HG02678 (cell line): ENCODE measurements at regions not wholly inside any gene's neighbourhood (a gene's known extent, or its start where the extent isn't known, plus 50 kb on each side); places are given as distances from the start of the nearest gene placed in this dataset.
"Not testable (repeated sequence)": the region's sequence is repeated elsewhere in the genome, so short reads cannot be mapped to it uniquely, and the experiment has no call there.

Experiments used
- ATAC-seq: cut with Tn5 transposase; IDR thresholded peaks from one replicate; pipeline ENCODE4 v1.9.1; 2021; ENCODE audit warnings: mild to moderate bottlenecking, moderate library complexity; ENCODE audit not compliant: unreplicated experiment

- ATAC-seq, result no peak
Measured at GRCh38 chr6:163739966-163740365, 325.4 kb downstream of the QKI start.

DNA sequence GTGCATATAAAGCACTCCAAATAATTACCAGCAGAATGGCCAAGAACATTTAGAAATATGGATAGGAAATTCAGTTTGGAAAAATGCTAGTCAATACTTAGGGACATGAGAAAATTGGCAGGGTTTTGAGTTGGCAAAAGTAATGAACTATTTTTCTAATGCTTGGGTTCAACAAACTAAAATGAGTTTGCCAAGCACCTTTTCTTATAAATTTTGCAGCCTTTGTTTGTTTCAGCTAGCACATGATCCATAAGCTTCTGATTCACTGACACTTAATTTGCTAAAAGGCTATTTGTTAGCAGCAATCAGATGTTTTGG lies 324.8 kb downstream of the QKI start:
- ATAC-seq, result no peak

- peak; percentile 48 for ATAC-seq
Measured at GRCh38 chr6:163738725-163739407, 324.3 kb downstream of the QKI start.

- no peak for ATAC-seq
Measured at GRCh38 chr6:163738304-163738703, 323.8 kb downstream of the QKI start.

GRCh38 chr6:163735076-163735475 lies 320.6 kb downstream of the QKI start:
- no peak for ATAC-seq

- ATAC-seq, result no peak
Measured at GRCh38 chr6:163733061-163733460, 318.5 kb downstream of the QKI start.

DNA sequence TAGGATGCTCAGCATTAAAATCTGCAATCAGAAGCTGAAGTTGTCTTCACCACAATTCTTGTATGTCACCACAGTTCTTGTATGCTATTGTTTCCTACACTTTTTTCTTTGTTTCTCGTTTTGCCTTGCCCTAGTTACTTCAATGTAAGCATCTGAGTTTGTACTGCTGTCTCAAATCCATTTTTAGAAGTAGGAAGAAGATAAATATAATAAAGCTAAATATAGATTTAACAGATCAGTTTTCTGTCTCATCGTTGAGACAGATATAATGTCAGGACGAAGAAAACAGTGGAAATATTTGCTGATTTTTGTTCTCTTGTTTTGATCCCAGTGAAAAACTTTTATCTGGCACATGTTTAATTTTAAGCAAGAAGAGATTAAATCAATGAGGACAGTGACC lies 318.0 kb downstream of the QKI start:
- no peak for ATAC-seq

DNA sequence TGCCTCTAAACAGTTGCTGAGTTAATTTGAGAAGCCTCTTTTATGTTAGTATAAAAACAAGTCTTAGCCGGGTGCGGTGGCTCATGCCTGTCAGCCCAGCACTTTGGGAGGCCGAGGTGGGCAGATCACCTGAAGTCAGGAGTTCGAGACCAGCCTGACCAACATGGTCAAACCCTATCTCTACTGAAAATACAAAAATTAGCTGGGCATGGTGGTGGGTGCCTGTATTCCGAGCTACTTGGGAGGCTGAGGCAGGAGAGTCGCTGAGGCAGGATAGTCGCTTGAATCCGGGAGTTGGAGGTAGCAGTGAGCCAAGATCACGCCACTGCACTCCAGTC lies 317.5 kb downstream of the QKI start:
- ATAC-seq, result not testable (repeated sequence)

DNA sequence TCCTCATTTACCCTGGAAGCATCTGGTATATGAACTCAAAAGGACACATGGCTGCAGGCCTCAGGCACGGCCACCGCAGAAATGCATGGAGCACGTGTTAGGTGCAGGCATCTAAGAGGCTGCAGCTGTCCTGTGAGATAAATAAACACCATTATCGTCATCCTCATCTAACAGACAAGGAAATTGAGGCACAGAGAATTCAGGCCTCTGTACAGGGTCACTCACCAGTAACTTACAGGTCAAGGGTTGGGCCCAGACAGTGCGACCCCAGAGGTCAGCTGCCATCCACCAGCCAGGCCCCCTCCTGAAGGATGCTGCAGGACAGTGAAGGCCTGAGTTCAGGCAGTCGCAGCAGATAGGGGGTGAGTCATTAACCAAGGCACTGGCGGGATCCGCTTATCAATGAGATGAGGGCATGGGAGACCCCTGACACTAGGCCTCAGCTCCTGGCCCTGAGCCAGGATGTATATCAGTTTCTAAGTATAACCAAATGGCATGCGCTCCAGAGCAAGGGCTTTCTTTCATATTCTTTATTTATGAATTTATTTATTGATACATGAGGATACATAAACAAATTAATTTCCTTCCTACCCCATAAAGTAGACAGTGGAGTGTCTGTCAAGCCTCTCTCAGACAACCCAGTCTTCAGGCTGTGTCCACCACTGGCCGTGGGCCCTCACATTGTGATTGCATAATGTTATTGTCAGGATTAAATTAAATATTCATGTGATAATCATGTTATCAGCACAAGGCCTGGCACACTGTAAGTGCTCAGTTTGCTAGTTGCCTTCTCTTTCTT lies 316.9 kb downstream of the QKI start:
- no peak for ATAC-seq

DNA sequence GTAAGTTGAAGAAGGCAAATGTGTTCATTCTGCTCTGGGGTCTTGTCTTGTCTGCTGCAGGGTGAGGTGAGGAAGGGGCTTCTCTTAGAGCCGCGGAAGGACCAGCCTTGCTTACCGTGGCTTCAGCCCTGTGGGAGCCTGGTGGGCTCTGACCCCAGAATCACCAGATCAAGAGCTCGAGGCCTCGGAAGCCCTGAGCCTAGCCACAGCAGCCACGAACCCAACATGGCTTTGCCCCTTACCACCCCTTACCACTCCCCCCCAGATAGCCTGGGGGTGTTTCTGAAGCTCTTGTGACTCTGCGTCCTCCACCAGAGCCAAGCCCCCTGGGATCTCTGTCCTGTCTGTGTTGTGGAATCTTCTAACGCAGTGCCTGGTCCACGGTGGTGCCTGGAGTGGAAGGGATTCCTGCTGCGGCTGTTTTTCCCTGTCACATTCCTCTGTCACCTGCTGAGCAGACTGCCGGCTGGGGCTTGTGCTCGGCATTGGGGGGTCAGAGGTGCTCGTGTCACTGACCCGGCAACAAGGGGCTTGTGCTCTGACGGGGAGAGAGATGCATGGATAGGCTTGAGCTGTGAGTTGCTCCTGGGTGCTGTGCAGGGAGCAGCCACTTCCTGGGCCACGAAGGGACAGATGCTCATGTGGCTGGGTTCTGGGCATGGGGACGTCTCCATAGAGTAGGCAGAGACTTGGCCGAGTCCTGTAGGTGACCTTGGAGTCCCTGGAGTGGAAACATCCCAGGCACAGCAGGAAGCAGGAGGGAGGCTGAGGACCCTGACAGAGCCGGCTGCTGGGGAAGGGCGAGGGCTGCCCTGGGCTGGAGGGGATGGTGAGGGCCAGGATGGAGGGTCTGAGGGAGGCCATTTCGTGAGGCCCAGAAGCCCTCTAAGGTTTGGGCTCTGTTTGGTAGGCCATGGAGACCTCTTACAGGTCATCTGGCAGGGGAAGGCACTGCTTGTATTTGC lies 316.0 kb downstream of the QKI start:
- no peak for ATAC-seq

DNA sequence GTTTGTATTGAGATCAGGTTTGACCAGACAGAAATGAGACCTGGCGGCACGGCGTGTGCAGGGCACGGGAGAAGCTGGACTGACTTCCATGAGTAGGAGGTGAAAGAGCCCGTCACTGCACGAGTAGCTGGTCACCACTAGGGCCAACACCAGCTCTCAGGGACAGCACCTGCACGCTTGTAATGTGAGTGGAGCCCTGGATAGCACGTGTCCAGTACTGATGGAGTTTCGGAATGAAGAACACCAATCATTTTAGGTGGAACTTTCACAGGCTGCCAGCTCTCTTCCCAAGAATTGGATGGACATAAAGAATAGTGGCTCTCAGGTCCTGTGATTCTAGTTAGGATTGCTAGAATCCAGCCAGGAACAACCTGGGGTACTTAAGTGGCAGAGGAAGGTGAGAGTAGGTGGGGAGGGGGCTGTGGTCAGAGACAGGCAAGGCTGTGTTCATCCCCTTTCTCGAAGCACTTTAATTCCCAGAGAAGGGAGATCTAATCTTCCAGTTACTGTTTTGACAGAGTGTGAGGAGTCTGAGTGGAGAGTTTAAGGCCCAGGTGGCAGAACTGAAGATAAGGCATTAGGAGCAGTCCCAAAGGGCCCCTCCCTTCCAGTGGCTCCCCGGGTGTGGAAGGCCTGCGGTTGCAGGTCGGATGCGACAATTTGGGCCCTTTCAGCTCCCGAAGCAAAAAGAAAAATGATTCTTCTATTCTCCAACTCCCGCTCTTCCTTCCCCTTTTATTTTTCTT lies 314.8 kb downstream of the QKI start:
- ATAC-seq, result no peak

GRCh38 chr6:163728442-163729126 lies 314.1 kb downstream of the QKI start:
- ATAC-seq, result no peak

GRCh38 chr6:163726037-163726695 lies 311.6 kb downstream of the QKI start:
- ATAC-seq, result no peak

GRCh38 chr6:163725008-163725941 lies 310.8 kb downstream of the QKI start:
- no peak for ATAC-seq

DNA sequence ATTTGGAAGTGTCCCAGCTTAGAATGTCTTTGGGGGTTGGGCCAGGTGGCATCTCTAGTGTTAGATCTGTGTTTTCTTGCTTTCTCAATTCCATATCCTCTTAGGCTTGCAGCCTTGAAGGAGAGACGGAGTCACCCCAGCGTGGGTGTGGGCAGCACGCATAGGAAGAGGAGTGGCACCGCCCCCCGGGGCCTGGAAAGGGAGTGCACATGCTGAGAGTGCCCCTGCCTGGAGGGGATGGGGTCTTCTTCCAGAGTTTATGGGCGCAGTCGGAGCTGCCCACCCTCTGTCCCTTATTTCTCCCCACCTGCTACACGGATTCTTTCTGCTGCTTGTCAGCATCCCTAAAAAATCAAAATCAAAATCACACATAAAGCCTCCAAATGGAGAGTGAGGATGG lies 309.7 kb downstream of the QKI start:
- ATAC-seq, result no peak

DNA sequence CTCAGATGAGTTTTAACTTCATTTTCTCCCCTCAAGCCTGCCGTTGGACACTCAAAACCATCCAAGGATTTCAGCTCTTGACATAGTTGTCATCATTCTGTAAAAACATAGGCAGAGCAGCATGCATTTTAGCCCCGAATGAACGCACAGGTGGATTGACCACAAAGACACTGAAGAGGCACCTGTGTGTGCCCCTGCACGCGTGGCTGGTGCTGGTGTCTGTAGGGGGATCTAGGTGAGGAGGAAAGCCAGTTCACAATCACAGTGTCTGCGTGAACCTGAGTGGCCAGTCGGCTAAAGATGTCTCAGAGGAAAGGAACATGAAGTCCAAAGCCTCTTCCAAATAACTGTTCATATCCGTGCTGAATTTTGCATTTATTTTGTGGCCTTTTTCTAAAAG lies 309.2 kb downstream of the QKI start:
- no peak for ATAC-seq

GRCh38 chr6:163721922-163722692 lies 307.6 kb downstream of the QKI start:
- ATAC-seq, result no peak

DNA sequence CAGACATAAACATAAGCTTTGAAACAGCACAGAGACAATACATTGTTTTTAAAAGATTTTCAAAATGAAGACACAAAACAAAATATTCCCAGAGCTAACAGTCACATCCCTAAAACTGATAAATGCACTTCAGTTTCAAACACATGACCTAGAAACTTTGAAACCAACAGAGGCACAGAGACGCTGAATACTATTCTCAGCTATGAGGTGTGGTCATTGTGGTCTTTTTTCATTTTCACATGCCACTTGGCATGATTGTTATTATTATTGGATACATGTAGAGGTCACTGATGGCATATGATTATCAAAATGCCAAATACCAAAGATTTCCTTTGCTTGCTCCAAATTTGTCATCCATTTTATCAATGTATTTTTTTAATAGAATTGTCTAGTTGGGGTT lies 306.9 kb downstream of the QKI start:
- no peak for ATAC-seq
